Middle frontal gyrus (tissue), 1 donor: ENCODE measurements at regions not wholly inside any gene's neighbourhood (a gene's known extent, or its start where the extent isn't known, plus 50 kb on each side); places are given as distances from the start of the nearest gene placed in this dataset.
"Not testable (repeated sequence)": the region's sequence is repeated elsewhere in the genome, so short reads cannot be mapped to it uniquely, and the experiment has no call there.

Source experiments
- DNase-seq: peaks from one replicate; pipeline ENCODE4 v3.0.0-alpha.2; 2015; ENCODE audit warnings: low spot score; ENCODE audit errors: extremely low spot score

DNA sequence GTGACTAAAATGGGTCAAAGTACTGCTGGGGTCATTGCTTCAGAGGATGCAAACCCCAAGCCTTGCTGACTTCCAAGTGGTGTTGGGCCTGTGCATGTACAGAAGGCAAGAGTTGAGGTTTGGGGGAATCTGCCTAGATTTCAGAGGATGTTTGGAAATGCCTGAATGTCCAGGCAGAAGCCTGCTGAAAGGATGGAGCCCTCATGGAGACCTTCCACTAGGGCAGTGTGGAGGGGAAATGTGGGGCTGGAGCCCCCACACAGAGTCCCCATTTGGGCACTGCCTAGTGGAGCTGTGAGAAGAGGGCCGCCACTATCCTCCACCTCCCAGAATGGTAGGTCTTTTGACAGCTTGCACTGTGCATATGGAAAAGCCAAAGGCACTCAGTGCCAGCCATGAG lies 377.7 kb upstream of the TRPC7 start:
- DNase-seq: no peak

DNA sequence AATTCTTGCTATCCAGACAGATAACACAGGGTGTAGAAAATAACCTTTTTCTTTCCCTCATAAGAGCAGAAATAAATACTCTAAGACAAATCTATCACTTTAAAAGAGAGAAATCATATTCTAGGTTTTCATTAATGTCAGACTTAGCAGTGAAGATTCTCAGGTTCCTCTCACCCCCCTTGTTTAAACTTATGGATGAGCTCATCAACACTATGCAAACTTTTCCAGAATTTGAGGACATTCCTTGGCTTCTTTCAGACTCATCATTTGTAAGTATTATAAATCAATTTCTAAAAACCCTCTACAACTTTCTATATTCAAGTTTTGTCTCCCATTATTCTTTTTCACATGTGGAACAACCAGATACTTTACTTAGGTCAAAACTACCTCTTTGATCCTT lies 374.9 kb upstream of the TRPC7 start:
- DNase-seq: no peak

DNA sequence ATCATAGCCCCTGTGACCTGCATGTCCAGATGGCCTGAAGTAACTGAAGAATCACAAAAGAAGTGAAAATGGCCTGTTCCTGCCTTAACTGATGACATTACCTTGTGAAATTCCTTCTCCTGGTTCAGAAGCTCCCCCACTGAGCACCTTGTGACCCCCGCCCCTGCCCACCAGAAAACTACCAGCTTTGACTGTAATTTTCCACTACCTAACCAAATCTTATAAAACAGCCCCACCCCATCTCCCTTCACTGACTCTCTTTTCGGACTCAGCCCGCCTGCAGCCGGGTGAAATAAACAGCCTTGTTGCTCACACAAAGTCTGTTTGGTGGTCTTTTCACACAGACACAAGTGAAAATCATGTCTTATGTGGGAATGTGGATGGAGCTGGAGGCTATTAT lies 373.9 kb upstream of the TRPC7 start:
- not testable (repeated sequence) for DNase-seq

DNA sequence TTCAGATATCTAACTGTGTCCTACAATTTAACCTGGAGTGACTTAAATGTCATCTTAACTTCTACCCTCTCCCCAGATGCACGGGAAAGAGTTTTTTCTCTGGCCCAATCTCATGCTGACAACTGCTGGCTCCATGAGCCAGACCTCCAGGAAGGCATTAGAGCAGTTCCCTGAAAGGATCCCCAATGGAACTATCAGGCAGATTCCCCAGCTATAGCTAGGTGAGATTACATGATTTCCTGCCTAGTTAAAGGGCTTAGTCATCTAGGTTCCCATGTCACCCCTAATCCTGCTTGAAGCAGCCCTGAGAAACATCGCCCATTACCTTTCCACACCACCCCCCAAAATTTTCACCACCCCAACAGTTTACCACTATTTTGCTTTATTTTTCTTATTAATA lies 373.5 kb upstream of the TRPC7 start:
- DNase-seq: no peak

DNA sequence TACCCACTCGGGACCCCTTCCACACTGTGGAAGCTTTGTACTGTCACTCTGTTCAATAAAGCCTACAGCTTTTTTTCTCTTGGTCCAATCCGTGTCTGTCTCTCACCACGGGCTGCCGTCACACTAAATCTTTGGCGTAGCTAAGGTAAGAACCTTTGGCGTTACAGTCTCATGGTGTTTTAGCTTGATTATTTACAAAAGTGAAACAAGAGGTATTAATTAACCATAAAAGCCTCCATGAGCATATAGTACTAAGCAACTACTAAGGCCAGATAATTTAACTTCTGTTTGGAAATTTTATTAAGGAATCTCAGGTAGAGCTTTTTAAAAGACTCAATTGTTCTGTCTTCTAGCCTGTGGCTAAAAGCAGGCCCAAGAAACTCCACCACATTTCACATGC lies 370.7 kb upstream of the TRPC7 start:
- DNase-seq: no peak

DNA sequence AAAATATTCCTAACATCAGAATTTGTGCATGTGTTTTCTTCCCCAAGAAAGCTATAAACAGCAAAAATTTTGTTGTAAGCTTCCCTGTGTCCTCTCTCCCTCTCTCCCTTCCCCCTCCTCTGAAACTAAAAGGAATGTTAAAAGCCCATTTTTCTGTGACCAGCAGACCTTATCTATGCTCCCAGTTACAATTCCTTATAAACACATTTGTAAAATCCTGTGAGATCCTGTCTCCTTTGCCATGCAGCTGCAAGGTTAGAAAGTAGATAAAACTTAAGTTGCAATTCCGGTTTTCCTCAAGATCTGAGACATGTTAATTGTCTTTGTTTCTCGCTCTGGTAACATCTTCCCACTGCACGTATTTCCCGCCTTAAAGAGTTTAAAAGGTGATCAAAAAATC lies 370.3 kb upstream of the TRPC7 start:
- not testable (repeated sequence) for DNase-seq

DNA sequence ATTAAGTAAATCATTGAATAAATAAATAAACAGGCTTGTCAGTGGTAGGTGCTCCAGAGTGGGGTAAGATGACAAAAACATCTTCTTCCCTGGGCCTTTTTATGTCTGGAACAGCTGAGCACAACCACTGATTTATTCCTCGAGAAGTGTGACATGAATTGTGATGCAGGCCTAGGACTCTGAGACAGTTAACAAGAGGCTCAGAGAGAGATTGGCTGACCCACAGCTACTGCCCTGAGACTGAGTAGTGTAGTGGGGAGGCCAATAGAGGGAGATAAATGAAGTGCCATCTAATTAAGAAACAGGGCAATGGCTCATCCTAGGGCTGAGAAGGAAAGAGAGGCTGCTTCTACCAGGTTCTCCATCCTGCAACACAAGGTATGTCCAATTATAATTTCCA lies 369.3 kb upstream of the TRPC7 start:
- DNase-seq: no peak

DNA sequence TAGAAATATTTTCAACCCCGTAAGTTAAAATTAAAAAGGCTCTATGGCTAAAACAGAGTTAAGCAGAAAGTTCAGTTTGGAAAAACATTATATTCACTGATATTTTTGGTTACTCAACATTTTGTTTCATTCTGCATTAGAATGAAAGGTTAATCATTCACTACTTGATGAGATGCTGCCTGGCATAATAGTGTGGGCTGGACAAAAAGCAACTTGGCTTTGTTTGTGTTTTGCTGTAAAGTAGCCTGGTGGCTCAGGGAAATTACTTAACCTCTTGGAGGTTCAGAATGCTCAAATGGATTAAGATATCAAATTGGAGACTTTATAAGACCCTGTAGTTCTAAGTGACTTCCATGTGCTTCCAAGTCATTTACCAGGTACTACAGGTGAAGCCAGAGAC lies 367.4 kb upstream of the TRPC7 start:
- no peak for DNase-seq

DNA sequence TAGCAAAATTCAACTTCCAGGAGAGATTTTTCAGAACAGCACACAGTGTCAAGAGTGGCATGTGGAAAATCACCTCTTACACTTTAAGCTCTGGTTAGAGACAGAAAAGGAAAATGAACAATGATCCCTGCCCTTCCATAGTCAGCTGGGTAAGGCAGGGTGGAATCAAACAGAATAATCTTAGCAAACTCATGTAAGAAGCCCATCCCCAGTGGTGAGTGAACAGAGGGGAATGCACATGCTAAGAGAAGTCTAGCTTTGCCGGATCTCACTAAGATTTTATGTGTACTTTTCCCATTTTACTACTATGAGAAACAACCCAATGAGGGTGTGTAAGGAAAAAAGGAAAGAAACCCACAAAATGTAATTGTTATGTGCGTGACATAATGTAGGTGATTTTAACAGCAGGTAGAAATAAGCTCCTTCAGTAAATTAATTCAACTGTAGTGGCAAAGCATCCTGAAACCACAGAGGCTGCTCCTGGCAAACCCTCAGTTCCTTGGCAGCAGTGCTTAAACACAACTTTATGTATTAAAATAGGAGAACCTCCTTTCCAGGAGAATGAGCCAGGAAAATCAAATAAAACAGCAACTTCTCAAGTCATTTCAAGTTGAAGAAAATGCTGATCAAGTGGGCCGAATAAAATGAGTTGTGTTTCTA lies 366.0 kb upstream of the TRPC7 start:
- no peak for DNase-seq

DNA sequence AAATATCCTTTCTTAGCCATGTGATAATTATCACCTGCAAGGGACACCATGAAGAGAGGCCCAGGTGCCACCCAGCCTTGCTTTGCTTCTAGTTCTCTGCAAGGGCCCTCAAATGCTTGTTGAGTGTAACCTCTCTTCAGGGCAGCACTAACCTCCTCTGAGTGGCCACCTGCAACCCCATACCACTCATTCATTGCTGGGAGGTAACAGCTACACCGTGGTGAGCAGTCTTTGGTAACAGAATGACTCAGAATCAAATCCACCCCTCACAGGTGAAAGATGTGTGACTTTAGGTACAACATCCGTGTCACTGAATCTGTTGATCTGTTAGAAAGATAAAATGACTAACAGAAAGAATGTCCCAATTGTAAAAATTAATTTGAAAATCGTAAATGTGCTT lies 365.1 kb upstream of the TRPC7 start:
- no peak for DNase-seq

DNA sequence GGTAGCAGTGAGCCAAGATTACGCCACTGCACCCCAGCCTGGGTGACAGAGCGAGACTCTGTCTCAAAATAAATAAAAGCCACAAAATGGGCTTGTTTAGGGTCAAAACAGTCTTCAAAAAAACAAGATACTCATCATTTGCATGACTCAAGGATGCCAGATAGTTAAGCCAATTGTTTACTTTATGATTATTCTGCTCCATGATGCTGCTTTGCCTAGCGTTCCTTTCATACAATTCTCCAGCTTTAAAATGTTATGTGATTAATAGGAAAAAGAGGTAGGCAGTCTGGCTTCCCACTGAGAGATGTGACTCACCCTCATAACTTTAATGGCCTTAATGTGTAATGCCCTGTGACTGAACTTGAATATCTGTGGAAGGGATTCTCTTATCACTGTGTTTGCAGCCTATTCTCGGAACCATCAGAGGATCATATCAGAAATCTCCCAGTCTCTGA lies 364.6 kb upstream of the TRPC7 start:
- DNase-seq: no peak

DNA sequence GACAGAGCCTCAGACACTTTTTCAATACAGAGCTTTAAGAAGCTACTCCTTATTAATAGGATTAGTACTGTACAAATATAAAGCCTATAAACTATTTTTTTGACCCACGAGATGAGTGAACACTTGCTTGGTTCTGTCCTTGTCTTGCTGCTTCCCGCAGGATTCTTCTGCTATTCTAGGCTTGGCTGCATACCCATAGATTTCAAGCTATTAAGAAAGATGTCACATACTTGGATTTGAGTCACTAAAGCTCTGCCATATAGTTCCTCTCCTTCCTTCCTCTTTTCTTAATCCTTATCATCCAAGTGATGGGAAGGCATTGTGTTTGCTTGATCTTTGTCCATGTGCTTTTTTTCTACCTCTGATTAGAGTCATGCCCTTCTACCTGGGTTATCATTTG lies 361.2 kb upstream of the TRPC7 start:
- no peak for DNase-seq

DNA sequence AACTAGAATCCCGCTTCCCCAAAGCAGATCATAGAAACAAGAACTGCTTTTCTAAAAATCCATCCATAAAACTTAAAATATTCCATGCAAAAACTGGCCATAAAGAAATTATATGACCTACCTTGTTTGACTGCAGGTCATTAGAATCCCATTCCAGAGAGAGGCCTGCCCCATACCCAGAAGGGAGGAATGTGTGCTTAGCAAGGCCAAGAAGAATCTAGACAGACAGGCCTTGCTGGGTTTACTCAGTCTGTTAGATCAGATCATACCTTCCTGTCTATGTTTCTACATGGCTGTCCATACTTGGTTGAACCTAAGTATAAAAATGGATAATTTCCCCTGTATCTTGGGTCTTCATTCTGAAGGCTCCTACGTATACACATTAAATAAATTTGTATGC lies 358.8 kb upstream of the TRPC7 start:
- no peak for DNase-seq

DNA sequence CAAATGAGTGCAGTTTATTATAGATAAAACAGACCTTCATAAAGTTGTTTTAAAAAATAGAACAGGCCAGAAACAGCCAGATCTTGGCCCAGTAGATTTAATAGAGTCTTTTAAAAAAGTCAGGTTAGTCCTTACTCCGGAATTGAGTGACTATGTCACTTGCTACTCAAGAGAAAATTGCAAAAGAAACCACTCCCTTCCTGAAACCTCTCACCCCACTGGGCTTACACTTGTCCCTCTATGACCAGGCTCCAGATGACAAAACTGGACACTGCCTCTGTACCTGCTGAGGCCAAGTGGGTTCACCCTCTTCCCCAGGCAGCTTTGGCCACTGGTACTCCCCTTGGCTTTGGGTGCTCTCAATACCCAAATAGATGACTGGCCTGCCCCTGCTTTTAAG lies 357.2 kb upstream of the TRPC7 start:
- DNase-seq: no peak

DNA sequence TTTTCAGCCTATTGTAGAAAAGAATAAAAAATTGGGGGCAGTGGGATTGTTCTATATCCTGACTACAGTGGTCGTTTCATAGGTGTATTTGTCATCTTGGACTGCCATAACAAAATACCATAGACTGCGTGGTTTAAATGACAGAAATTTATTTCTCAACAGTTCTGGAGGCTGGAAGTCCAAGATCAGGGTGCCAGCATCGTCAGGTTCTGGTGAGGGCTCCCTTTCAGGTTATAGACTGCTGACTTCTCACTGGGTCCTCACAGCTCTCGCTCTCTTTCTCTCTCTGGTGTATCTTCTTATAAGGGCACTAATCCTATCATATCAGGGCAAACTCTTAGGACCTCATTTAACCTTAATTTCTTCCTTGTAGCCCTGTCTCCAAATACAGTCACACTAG lies 356.7 kb upstream of the TRPC7 start:
- no peak for DNase-seq

DNA sequence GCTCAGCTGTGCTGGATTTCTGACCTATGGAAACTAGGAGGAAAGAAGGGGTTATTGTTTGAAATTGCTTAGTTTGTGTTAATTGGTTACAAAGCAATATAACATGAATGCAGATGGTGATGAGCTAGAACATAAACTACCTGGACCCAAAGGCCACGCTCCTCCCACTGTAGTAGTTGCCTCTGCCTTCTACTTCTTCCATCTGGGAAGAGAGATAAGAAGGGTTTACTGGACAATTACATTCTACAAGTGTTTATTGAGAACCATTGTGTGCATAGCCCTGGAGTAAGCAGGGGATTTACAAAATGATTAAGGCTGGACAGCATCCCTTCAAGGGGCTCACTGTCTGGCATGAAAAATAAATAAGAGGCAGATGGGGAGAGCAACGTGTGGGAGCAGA lies 355.3 kb upstream of the TRPC7 start:
- no peak for DNase-seq

DNA sequence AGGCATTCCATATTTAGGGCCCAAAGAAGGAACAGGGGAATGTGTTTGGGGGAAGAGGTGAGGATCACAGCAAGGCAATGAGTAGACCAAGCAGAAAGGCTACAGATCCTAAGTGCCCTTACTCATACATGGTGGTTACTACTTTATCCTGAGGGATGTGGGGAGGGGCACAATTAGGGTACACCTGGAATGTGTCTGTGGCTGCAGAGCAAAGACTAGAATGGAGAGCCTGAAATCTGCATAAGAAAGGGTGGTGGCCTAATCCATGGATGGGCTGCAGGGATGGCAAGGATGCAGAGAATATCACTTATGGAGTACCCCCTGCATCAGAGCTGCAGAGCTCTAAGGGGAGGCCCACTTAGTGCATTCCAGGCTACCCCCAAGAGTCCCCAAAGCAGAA lies 352.6 kb upstream of the TRPC7 start:
- no peak for DNase-seq

DNA sequence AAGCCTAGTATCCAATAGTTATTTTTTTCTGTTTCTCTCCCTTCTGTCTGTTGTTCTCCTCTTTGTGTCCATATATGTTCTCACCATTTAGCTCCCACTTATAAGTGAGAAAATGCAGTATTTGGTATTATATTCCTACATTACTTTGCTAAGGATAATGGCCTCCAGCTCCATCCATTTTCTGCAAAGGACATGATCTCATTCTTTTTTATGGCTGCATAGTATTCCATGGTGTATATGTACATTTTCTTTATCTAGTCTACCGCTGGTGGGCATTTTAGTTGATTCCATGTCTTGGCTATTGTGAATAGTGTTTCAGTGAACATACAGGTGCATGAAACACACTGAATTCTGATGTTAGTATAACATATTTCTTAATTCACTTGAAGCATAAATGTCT lies 348.9 kb upstream of the TRPC7 start:
- no peak for DNase-seq

DNA sequence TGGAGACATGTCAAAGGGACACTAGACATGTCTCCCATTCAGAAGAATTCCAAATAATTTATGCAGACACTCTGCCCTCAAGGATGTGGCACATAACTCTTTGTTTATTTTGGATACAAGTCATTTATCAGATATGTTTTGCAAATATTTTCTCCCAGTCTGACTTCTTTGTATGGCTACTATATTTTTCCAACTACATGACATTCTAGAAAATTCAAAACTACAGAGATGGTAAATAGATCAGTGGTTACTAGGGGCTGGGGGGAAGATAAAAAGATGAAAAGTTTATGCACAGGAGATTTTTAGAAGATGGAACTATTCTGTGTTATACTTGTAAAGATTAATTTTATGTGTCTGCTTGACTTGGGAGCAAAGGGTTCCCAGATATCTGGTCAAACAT lies 347.3 kb upstream of the TRPC7 start:
- no peak for DNase-seq

DNA sequence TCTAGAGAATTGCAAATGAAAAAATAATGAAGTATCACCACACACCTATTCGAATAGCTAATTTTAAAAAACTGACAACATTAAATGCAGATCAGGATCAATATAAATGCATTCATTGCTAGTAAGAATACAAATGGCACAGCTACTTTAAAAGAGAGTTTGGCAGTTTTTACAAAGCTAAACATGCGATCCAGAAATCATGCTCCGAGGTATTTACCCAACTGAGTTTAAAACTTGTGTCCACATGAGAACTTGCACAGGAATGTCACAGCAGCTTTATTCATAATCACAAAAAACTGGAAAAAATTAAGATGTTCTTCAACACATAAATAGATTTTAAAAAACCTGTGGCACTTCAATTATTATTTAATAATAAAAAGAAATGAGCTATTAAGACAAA lies 345.5 kb upstream of the TRPC7 start:
- DNase-seq: no peak

DNA sequence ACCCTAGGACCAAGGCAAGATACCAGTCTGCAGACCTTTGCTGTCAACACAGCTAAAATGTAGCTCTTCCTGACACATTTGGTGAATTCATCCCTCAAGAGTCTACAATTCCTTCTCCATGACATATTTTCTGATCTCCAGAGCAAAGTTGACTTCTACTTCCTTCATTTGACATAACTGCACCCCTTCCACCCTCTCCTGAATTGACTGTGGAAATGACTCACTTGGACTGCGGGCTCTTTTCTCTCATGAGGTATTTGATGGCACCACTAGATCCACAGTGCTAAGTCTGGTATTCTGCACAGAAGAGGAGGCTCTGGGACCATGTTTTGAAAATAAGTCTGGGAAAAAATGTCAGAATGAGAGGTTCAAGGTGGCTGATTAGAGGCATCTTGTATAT lies 338.4 kb upstream of the TRPC7 start:
- no peak for DNase-seq

DNA sequence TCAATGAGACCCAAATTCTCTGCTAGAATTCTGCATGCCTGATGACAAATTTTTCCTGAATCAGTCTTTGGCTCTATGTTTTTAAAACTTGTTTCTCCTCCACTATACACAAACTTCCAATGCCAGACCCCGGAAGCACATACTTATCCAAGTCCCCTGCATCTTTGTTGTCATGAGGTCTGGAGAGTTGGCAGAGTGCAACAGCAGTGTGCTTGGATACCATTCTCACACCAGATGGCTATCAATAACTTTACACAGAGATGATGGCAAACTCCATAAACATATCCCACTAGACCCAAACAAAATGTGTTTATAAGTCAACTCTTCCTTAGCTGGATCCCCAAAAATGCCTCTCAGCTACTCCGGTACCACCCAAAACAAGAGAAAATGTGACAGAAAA lies 337.7 kb upstream of the TRPC7 start:
- no peak for DNase-seq

DNA sequence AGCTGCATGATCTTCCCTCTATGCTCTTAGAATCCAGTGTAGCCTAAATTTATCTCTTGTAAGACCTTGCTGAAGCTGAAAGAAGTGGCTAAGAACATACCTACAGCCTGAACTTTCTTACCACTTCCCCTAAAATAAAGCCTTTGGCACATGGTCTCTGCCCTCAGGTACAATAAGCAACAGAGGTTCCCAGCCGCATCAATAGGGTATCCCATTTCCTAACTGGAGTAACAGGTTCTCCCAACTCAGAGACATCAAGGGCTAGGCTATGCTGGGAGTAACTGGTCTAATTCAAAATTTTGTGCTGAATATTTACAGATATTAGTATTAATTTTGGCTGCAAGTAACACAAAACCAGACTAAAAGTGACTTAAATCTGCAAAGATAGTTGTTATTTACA lies 335.8 kb upstream of the TRPC7 start:
- DNase-seq: no peak

DNA sequence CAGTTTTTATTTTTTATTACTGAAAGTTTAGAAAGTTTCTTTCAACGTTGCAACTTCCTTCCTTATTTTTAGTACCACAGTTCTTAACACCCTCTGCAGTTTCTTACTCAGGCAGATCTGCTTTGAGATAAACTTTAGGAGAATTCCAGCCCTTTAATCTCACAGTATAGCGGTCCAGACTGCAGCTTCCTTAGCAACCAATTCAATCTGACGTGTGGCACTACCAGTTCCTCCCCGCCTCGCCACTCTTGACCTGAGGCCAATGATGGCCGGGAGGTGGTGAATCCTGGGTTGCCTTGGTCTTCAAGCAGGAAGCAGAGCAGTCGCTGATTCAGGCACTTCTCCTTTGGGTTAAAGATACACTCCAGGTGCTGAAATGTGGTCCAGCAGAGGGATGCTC lies 334.3 kb upstream of the TRPC7 start:
- DNase-seq: no peak
